OCI-LY1 (cell line): ENCODE measurements at regions not wholly inside any gene's neighbourhood (a gene's known extent, or its start where the extent isn't known, plus 50 kb on each side); places are given as distances from the start of the nearest gene placed in this dataset.

ENCODE experiments used
- CTCF ChIP-seq: fragments of 200-600 bp; sonication (generic), shearing (Covaris generic); IDR thresholded peaks from 2 replicates; pipeline ENCODE4 v1.5.1; 2017; ENCODE audit warnings: mild to moderate bottlenecking, antibody characterized with exemption, low read length, moderate library complexity, mixed read lengths
- EZH2 ChIP-seq: fragments of 200-600 bp; sonication (generic), shearing (Covaris generic); IDR thresholded peaks from 2 replicates; pipeline ENCODE4 v1.8.0; 2017; ENCODE audit warnings: borderline replicate concordance, mixed run types, mild to moderate bottlenecking, antibody characterized with exemption, low read length, moderate library complexity, mixed read lengths

GRCh38 chr4:149972407-149972806, 105.8 kb upstream of the DCLK2 start:
- TF ChIP-seq CTCF, result no peak
- no peak for TF ChIP-seq EZH2
